Gastrocnemius medialis (tissue), 4 donors: ENCODE measurements at regions not wholly inside any gene's neighbourhood (a gene's known extent, or its start where the extent isn't known, plus 50 kb on each side); places are given as distances from the start of the nearest gene placed in this dataset.

Source experiments
- CTCF ChIP-seq, 5 experiments: fragments of 450-650 bp in 3 of 5; fragments of 200-600 bp in 2 of 5; sonication (generic) in 2 of 5; IDR thresholded peaks in 4 of 5; conservative IDR thresholded peaks in 1 of 5; 1 replicate in 4 of 5; 2 replicates in 1 of 5; pipeline ENCODE4 v1.5.1; 2016 to 2019; ENCODE audit warnings: antibody characterized with exemption in 5 of 5, mild to moderate bottlenecking in 3 of 5, moderate library complexity in 3 of 5
- POLR2A ChIP-seq, 2 donors: fragments of 450-650 bp; IDR thresholded peaks; one replicate each; pipeline ENCODE4 v1.6.1; 2017; ENCODE audit warnings: antibody characterized with exemption in 2 of 2, mild to moderate bottlenecking in 2 of 2, moderate library complexity in 2 of 2

- TF ChIP-seq POLR2A (IDR thresholded peaks at IDR 0.05) (no peak), CTCF (IDR thresholded peaks at IDR 0.05 in 4 of 5, conservative IDR thresholded peaks at IDR 0.05 in 1 of 5) (no peak)
Measured at GRCh38 chr13:19057588-19058340, 123.9 kb downstream of the TUBA3C start.
